ENCODE measurements at regions not wholly inside any gene's neighbourhood (a gene's known extent, or its start where the extent isn't known, plus 50 kb on each side); places are given as distances from the start of the nearest gene placed in this dataset.

GRCh38 chr21:16312321-16312720 is 582.5 kb downstream of the USP25 start:
- no peaks in the 10 kb centered on the region for H3K27me3 Mint-ChIP-seq (ENCODE audit: insufficient read depth)
- no peak for TF ChIP-seq CTCF (IDR thresholded peaks at IDR 0.05)
- no peak overlapping the region for H3K4me3 Mint-ChIP-seq
- H3K9me3 Mint-ChIP-seq, result no peaks in the 10 kb centered on the region
- DNase-seq, result no peak
- peaks cover 10% of the 10 kb centered on the region for H3K4me1 Mint-ChIP-seq (ENCODE audit: low read depth)
- no peaks in the 10 kb centered on the region for H3K36me3 Mint-ChIP-seq (ENCODE audit: low read depth)
- H3K27ac Mint-ChIP-seq, result no peak overlapping the region

GRCh38 chr21:16315223-16315622 is 585.4 kb downstream of the USP25 start:
- DNase-seq, result no peak
- no peak for TF ChIP-seq CTCF (IDR thresholded peaks at IDR 0.05)
- no peak overlapping the region for H3K27ac Mint-ChIP-seq

GRCh38 chr21:16318651-16319300 is 589.0 kb downstream of the USP25 start:
- no peak overlapping the region for H3K27ac Mint-ChIP-seq
- H3K36me3 Mint-ChIP-seq (ENCODE audit: low read depth), result no peaks in the 10 kb centered on the region
- no peaks in the 10 kb centered on the region for H3K9me3 Mint-ChIP-seq
- no peak overlapping the region for H3K4me3 Mint-ChIP-seq
- DNase-seq, result no peak
- H3K4me1 Mint-ChIP-seq (ENCODE audit: low read depth), result peaks cover 5% of the 10 kb centered on the region
- H3K27me3 Mint-ChIP-seq (ENCODE audit: insufficient read depth), result no peaks in the 10 kb centered on the region
- no peak for TF ChIP-seq CTCF (IDR thresholded peaks at IDR 0.05)

More at GRCh38 chr21:16315223-16315622, 585.4 kb downstream of the USP25 start:
- Mint-ChIP-seq H3K9me3 (no peaks in the 10 kb centered on the region), H3K4me1 (ENCODE audit: low read depth) (no peaks in the 10 kb centered on the region; the same call in 1 of the 2 replicates), H3K4me3 (no peak overlapping the region), H3K36me3 (ENCODE audit: low read depth) (no peaks in the 10 kb centered on the region), H3K27me3 (ENCODE audit: insufficient read depth) (no peaks in the 10 kb centered on the region)

GRCh38 chr21:16320110-16320509 is 590.3 kb downstream of the USP25 start:
- Mint-ChIP-seq H3K36me3 (ENCODE audit: low read depth) (no peaks in the 10 kb centered on the region), H3K27me3 (ENCODE audit: insufficient read depth) (no peaks in the 10 kb centered on the region), H3K9me3 (no peaks in the 10 kb centered on the region), H3K4me3 (no peak overlapping the region), H3K4me1 (ENCODE audit: low read depth) (peaks cover 9% of the 10 kb centered on the region), H3K27ac (no peak overlapping the region)
- TF ChIP-seq CTCF (IDR thresholded peaks at IDR 0.05), result no peak
- DNase-seq, result no peak

- Mint-ChIP-seq H3K27me3 (ENCODE audit: insufficient read depth) (no peaks in the 10 kb centered on the region), H3K9me3 (no peaks in the 10 kb centered on the region), H3K27ac (no peak overlapping the region), H3K36me3 (ENCODE audit: low read depth) (no peaks in the 10 kb centered on the region), H3K4me3 (no peak overlapping the region), H3K4me1 (ENCODE audit: low read depth) (peaks cover 9% of the 10 kb centered on the region)
- TF ChIP-seq CTCF (IDR thresholded peaks at IDR 0.05), result no peak
- DNase-seq, result no peak
These were observed 592.7 kb downstream of the USP25 start for GRCh38 chr21:16322454-16322853.

All from HFFc6 (cell line).